ENCODE measurements at regions not wholly inside any gene's neighbourhood (a gene's known extent, or its start where the extent isn't known, plus 50 kb on each side); places are given as distances from the start of the nearest gene placed in this dataset.

DNA sequence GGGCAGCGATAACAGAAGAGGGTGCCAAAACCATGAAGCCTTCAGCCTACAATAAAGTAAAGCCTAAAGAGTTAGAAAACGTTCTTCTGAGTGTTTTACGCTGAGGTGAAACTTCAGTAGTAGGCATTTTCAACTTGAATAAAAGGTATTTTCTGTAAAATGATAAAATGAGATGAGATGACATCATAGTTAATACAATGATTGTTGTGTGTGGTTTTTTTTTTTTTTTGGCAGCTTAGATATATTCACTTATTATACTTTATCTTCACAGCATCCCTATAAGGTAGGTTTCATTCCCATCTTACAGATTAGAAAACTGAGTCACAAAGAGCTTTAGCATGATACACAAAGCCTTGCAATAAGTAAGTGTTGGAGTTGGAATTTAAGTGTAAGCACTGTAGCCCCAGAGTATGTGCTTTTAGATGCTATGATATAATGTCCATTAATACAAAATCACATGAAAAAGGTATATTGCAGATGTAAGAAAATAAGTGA, 291.9 kb upstream of the GRM7 start:
- DNase-seq (ENCODE audit: low read depth) = no peak
- H3K4me3 ChIP-seq (ENCODE audit: control insufficient read depth, low read depth, low read length) = no peak overlapping the region
- TF ChIP-seq, protein P1, sequence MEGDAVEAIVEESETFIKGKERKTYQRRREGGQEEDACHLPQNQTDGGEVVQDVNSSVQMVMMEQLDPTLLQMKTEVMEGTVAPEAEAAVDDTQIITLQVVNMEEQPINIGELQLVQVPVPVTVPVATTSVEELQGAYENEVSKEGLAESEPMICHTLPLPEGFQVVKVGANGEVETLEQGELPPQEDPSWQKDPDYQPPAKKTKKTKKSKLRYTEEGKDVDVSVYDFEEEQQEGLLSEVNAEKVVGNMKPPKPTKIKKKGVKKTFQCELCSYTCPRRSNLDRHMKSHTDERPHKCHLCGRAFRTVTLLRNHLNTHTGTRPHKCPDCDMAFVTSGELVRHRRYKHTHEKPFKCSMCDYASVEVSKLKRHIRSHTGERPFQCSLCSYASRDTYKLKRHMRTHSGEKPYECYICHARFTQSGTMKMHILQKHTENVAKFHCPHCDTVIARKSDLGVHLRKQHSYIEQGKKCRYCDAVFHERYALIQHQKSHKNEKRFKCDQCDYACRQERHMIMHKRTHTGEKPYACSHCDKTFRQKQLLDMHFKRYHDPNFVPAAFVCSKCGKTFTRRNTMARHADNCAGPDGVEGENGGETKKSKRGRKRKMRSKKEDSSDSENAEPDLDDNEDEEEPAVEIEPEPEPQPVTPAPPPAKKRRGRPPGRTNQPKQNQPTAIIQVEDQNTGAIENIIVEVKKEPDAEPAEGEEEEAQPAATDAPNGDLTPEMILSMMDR (conservative IDR thresholded peaks at IDR 0.05; ENCODE audit: control insufficient read depth, insufficient read depth, low read depth, low read length) = no peak

DNA sequence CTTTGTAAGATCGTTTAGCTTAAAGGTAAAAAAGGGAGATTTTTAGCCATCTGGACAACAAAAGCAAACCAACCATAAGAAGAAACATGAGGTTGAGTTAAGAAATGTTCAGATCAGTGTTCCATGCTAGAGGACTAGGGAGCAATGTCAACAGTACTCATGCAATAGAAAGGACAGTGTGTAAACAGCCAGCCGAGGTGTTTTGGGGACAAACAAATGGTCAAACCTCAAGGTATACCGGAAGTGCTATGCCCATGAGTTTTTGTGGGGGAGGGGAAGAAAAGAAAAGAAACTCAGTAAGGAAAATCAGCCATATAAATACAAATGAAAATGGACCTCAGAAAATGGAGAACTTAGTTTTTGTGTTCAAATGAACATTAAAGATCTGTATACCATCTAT, 289.5 kb upstream of the GRM7 start:
- TF ChIP-seq, protein P1 (conservative IDR thresholded peaks at IDR 0.05; ENCODE audit: control insufficient read depth, insufficient read depth, low read depth, low read length) = no peak
- no peak for DNase-seq (ENCODE audit: low read depth)
- H3K4me3 ChIP-seq (ENCODE audit: control insufficient read depth, low read depth, low read length) = no peak overlapping the region

DNA sequence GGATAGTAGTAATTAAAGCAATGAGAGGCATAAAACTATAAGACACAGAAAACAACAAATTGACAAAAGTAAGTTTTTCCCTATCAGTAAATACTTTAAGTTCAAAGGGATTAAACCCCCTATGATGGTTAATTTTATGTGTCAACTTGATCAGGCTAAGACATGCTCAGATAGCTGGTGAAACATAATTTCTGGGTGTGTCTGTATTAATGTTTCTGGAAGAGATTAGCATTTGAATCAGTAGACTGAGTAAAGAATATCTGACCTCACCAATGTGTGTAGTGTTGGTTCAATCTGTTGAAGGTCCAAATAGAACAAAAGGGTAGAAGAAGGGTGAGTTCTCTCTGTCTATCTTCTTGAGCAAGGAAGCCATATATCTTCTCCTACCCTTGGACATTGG, 283.3 kb upstream of the GRM7 start:
- DNase-seq (ENCODE audit: low read depth) = no peak

DNA sequence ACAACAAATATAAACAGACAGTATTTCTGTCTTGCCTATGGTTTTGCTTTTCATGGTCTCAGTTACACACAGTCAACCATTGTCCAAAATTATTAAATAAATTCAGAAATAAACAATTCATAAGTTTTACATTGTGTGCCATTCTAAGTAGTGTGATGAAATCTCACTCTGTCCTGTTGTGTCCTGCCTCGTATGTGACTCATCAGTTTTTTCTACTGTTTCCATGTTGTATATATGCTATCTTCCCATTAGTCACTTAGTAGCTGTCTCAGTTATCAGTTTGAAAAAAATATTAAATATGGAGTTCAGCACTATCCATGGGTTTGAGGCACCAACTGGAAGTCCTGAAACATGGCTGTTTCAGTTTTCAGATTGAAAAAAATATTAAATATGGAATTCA, 282.4 kb upstream of the GRM7 start:
- H3K4me3 ChIP-seq (ENCODE audit: control insufficient read depth, low read depth, low read length) = no peak overlapping the region
- TF ChIP-seq, protein P1 (conservative IDR thresholded peaks at IDR 0.05; ENCODE audit: control insufficient read depth, insufficient read depth, low read depth, low read length) = no peak
- DNase-seq (ENCODE audit: low read depth) = no peak

More for the DNA sequence above, 283.3 kb upstream of the GRM7 start:
- TF ChIP-seq, protein P1 (conservative IDR thresholded peaks at IDR 0.05; ENCODE audit: control insufficient read depth, insufficient read depth, low read depth, low read length) = no peak
- no peak overlapping the region for H3K4me3 ChIP-seq (ENCODE audit: control insufficient read depth, low read depth, low read length)

DNA sequence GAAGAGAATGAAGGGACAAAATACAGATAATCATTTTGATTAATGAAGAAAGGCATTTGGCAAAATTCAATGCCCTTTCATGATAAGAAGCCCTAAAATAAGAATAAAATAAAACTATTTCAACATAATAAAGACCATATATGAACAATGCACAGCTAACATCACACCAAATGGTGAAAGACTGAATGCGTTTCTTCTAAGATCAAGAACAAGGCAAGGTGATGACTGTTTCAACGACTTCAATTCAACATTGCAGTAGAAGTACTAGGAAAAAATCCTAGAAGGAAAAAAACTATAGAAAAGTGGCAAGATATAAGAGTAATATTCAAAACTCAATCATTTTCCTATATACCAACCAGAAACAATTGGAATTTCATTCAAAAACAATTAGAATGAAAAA, 280.1 kb upstream of the GRM7 start:
- no peak overlapping the region for H3K4me3 ChIP-seq (ENCODE audit: control insufficient read depth, low read depth, low read length)
- TF ChIP-seq, protein P1 (conservative IDR thresholded peaks at IDR 0.05; ENCODE audit: control insufficient read depth, insufficient read depth, low read depth, low read length) = no peak
- DNase-seq (ENCODE audit: low read depth) = no peak

DNA sequence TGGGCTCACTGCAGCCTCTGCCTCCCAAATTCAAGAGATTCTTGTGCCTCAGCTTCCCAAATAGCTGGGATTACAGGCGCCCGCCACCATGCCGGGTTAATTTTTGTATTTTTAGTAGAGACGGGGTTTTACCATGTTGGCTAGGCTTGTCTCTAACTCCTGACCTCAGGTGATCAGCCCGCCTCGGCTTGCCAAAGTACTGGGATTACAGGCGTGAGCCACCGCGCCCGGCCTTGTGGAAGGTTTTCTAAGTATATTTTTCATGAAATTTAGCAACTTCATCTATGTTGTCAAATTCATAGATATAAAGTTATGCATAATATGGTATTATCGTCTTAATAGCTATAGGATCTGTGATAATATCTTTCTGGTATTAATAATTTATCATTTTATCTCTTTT, 275.6 kb upstream of the GRM7 start:
- no peak overlapping the region for H3K4me3 ChIP-seq (ENCODE audit: control insufficient read depth, low read depth, low read length)
- DNase-seq (ENCODE audit: low read depth) = no peak
- TF ChIP-seq, protein P1 (conservative IDR thresholded peaks at IDR 0.05; ENCODE audit: control insufficient read depth, insufficient read depth, low read depth, low read length) = no peak

DNA sequence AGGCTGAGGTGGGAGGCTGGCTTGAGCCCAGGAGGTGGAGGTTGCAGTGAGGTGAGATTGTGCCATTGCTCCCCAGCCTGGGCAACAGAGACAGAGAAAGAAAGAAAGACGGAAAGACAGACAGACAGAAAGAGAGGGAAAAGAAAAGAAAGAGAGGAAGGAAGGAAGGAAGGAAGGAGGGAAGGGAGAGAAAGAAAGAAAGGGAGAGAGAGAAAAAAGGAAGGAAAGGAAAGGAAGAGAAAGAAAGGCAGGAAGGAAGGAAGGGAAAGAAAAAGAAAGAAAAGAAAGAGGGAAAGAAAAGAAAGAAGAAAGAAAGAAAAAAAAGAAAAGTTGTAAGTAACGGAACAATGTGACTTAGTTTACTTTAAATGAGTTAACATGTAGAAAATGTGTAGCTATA, 260.7 kb upstream of the GRM7 start:
- TF ChIP-seq, protein P1 (conservative IDR thresholded peaks at IDR 0.05; ENCODE audit: control insufficient read depth, insufficient read depth, low read depth, low read length) = no peak
- no peak overlapping the region for H3K4me3 ChIP-seq (ENCODE audit: control insufficient read depth, low read depth, low read length)
- no peak for DNase-seq (ENCODE audit: low read depth)
